GM18873 (cell line): ENCODE measurements at regions not wholly inside any gene's neighbourhood (a gene's known extent, or its start where the extent isn't known, plus 50 kb on each side); places are given as distances from the start of the nearest gene placed in this dataset.
"Not testable (repeated sequence)": the region's sequence is repeated elsewhere in the genome, so short reads cannot be mapped to it uniquely, and the experiment has no call there.

ENCODE experiments used
- ATAC-seq: cut with Tn5 transposase; IDR thresholded peaks from one replicate; pipeline ENCODE4 v1.9.1; 2021; ENCODE audit warnings: mild to moderate bottlenecking, moderate library complexity, moderate number of reproducible peaks; ENCODE audit not compliant: unreplicated experiment, low FRiP score

DNA sequence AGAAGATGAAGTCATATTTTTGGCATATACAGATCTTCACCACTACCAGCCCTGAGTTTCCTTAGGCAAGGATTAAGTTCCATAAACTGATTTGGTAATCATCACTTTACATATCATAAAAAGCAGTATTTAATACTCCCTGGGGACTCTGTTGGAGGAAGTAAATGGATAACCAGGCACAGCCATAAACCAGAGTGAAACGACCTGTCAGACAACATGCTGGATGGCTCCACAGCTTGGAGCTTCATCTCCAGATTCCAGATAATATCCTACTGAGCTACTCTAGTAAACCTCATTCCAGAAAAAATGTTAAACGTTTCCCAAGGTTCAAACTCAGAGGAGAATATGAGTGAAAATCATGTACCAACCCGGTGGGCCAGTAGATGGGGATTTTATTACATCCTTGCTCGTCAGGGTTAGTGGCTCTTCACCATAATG, 109.2 kb downstream of the BASP1 start:
- no peak for ATAC-seq

GRCh38 chr5:17327048-17327625, 109.7 kb downstream of the BASP1 start:
- ATAC-seq = no peak

- no peak for ATAC-seq
Observed at GRCh38 chr5:17329571-17329970, 112.1 kb downstream of the BASP1 start.

DNA sequence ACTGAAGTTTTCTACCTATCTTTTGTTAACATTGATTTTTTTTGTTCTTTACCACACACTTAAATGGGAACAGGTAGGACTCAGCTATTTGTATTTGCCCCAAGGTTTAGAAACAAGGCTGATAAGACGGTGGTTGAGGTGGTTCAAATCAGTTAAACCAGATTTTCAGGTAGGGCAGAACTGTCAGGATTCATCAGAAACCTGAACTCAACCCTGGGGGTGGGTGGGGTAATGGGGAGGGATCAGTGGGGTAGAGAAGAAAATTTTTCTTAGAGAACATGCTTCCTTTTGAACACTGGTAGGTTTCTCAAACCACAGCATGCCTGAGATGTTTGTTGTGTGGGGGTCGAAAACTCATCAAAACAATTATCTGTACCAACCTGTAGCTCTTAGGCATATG, 113.0 kb downstream of the BASP1 start:
- no peak for ATAC-seq

GRCh38 chr5:17331651-17332050, 114.2 kb downstream of the BASP1 start:
- ATAC-seq = no peak

- no peak for ATAC-seq
Observed at GRCh38 chr5:17333755-17334154, 116.3 kb downstream of the BASP1 start.

GRCh38 chr5:17336054-17336453, 118.6 kb downstream of the BASP1 start:
- ATAC-seq = no peak

GRCh38 chr5:17336723-17337122, 119.3 kb downstream of the BASP1 start:
- not testable (repeated sequence) for ATAC-seq

- no peak for ATAC-seq
Observed at GRCh38 chr5:17339841-17340240, 122.4 kb downstream of the BASP1 start.

DNA sequence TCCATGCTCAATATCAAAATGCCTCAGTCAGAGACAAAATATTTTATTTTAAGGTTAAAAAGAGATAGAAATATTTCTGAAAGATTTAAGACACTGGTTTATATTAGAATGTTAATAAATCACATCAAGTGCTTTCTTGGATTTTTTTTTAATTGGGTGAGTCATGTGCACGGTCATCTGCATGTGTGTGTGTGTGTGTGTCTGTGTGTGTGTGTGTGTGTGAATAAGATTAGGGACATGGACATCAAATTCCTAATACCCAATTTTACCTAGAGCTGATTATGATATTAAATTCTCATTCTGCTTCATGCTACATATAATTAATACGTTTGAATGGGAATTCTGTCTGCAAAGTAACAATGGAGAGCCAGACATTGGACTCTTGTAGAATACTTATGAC, 122.9 kb downstream of the BASP1 start:
- ATAC-seq = no peak

DNA sequence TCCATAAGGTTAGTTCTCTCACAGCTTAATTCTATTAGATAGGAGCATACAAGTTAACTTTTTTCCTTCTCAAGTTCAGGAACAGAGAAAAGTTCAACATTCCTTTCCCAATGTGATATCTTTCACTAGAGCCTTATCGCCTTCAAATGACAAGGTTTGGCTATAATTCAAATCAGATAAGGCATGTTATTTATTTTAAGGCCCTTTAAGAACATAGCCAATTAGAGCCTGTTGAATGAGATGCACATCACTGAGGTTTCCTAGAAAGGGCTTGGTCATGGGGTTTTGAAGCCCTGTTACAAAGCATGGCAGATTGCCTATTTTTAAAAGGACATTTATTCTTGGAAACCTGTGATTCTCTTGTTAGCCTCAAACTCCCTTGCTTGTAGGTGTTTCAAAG, 123.4 kb downstream of the BASP1 start:
- no peak for ATAC-seq

DNA sequence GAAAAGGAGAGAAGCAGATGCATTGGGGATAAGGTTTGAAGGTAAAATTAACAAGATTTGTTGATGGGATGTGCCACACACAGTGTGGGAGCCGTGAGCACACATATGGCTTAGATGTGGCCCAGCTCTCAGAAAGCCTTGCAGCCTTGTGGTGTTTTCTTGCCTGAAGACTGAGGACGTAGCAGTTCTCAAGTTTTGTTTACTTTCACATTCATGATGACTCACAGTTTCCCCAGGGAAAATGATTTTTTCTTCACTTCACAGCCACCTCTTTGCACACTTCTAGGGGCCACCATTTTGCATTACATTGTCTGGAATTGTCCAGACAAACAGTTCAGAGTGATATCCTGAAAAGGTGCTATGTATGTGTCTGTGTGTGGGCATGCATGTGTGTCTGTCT, 126.2 kb downstream of the BASP1 start:
- ATAC-seq = peak; percentile 89

DNA sequence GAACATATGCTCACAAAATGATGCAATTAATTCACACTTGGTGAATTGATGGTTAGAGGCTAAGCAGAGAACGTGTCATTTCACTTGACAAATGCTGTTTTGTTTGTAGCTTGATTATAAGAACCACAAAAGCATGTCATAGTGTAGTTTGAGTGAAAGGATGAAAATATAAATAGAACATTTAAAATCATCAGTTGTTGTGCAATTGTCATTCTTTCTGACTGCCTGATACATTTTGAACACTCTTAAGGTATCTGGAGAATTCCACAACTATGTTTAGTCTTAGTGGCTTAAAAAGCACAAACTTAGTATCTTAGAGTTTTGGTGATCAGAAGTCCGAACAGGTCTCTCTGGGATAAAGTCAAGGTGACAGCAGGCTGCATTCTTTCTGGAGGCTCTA, 129.4 kb downstream of the BASP1 start:
- no peak for ATAC-seq

DNA sequence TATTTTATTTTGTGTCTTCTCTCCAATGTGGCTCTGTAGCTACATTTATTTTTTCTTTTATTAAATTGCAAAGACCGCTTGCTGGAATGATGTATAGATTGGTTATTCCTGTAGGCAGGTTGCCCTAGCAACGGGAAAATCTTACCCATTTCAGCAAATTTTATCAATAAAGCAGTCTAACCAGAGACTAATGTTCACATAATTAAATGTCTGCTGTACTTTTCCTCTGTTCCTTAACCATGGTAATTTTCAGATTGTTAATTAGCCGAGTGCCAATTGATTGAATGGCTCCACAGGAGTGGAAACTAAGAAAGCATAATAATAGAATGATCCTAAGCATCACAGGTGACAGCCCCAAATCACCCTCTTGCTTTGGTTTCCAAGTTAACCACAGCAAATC, 134.8 kb downstream of the BASP1 start:
- no peak for ATAC-seq

DNA sequence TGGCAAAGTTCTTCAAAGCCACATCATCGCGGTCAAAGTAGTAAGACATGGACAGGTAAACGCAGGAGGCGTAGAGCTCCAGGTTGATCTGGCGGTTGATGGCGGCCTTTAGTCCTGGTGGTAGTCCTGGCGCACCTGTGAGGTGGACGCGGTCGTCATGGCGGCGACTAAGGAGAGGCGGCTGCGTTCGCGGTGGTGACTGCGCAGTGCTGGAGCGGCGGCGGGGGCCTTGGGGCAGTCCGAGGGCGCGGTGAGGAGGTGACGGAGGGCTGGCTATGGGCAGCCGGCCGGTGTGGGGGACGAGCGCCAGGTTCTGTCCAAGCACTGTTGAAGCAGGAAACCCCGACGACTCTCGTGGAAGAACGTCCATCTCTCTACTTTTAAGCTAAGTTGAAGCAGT, 136.8 kb downstream of the BASP1 start:
- ATAC-seq = no peak

- no peak for ATAC-seq
Observed at GRCh38 chr5:17355586-17356346, 138.3 kb downstream of the BASP1 start.

GRCh38 chr5:17356551-17356950, 139.1 kb downstream of the BASP1 start:
- ATAC-seq = no peak

DNA sequence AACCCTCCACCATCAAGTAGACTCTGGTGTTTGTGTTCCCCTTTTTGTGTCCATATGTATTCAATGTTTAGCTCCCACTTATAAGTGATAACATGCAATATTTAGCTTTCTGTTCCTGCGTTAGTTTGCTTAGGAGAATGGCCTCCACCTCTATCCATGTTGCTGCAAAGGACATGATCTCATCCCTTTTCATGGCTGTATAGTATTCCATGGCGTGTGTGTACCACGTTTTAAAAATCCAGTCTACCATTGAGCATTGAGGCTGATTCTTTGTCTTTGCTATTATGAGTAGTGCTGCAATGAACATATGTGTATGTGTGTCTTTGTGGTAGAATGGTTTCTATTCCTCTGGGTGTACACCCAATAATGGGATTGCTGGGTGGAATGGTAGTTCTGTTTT, 140.1 kb downstream of the BASP1 start:
- ATAC-seq = no peak

DNA sequence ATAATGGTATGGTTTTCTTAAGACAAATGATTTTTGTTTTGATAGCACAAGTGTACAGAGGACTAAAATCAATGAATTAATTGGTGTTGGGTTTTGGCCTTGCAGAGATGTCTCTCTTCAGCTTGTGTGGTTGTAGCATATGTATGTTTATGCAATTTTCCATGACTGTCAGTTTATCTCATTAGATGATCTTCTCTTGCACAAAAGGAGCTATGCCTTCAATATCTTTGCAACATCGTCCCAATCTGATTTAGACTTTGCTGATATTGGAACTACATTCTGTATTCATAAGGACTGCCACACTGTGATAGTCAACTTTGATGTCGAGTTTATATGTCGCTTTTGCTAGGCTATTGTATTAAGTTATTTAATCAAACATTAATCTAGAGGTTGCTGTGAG, 140.0 kb upstream of the TAF11L2 start:
- no peak for ATAC-seq

- ATAC-seq = no peak
Observed at GRCh38 chr5:17359451-17360011, 138.5 kb upstream of the TAF11L2 start.

DNA sequence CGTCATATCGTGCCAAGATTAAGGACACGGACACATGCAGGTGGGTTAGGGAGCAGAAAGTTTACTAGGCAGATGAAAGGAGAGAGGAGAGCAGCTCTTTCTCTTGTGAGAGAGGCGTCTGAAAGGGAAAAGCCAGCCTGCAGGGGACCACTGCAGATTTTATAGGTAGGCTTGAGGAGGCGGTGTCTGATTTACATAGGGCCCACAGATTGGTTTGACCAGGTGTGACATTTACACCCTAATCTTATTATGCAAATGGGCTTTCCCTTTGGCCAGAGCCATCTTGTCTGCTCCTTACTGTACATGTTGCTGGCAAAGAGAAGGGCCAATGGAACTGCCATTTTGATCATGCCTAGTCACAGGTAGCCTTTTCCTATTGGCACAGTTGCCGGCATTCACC, 137.2 kb upstream of the TAF11L2 start:
- no peak for ATAC-seq

DNA sequence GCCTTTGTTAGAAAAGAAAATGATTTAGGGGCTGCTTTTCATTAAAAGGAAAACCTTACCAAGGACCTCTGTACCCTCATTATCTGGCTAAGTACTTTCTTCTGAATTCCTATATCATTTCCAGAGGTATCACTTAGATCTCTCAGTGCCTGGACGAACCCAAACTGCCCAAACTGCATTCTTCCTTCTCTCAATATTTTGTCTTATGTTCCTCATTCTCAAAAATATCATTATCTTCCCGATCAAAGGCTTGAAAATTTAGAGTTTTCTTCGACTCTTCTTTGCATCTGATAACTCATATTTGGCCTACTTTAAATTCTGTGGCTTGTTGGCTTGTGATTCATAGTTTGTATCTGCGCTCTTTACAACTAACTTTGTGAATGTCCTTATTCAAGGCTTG, 136.7 kb upstream of the TAF11L2 start:
- no peak for ATAC-seq
